CD4-positive, alpha-beta T cell (primary cell): ENCODE measurements at regions not wholly inside any gene's neighbourhood (a gene's known extent, or its start where the extent isn't known, plus 50 kb on each side); places are given as distances from the start of the nearest gene placed in this dataset.
"Not testable (repeated sequence)": the region's sequence is repeated elsewhere in the genome, so short reads cannot be mapped to it uniquely, and the experiment has no call there.

Source experiments
- ATAC-seq: fragments of 200-7000 bp; cut with Tn5 transposase; one replicate; pipeline ENCODE4 v1.10.0; 2022; ENCODE audit warnings: mild to moderate bottlenecking; ENCODE audit not compliant: poor library complexity
- CTCF ChIA-PET: fragments of 350-600 bp; sonication (Branson Sonifier 250); formaldehyde crosslinking; loops from one replicate; lab custom pipeline; 2021; ENCODE audit warnings: antibody characterized with exemption, inconsistent platforms; lab: Charles Lee
- POLR2A ChIA-PET: fragments of 350-600 bp; sonication (Branson Sonifier 250); formaldehyde crosslinking; loops from one replicate; lab custom pipeline; 2021; ENCODE audit warnings: antibody characterized with exemption, inconsistent platforms; lab: Charles Lee
- DNase-seq, 14 experiments: peaks; one replicate each; pipeline ENCODE4 v3.0.0-alpha.2; 2013 to 2020; ENCODE audit warnings: mixed read lengths in 2 of 14
- H3K27ac ChIP-seq, 2 donors: one replicate each; pipeline versions ENCODE4 v1.5.1 to v1.7.0; 2013; ENCODE audit warnings: low read length in 2 of 2, low read depth in 1 of 2, mild to moderate bottlenecking in 1 of 2
- H3K27me3 ChIP-seq, 2 experiments: 1 replicate in 1 of 2; 2 replicates in 1 of 2; pipeline versions ENCODE4 v1.6.1 to v1.7.0; 2013; ENCODE audit warnings: low read length in 2 of 2, control low read depth in 1 of 2, mild to moderate bottlenecking in 1 of 2, moderate library complexity in 1 of 2; ENCODE audit not compliant: insufficient read depth in 2 of 2, control insufficient read depth in 1 of 2
- H3K36me3 ChIP-seq: one replicate; pipeline ENCODE4 v1.6.1; 2013; ENCODE audit warnings: low read length, control low read depth; ENCODE audit not compliant: insufficient read depth
- H3K4me1 ChIP-seq: one replicate; pipeline ENCODE4 v1.6.1; 2013; ENCODE audit warnings: low read length, control low read depth; ENCODE audit not compliant: insufficient read depth
- H3K4me3 ChIP-seq: one replicate; pipeline ENCODE4 v1.5.1; 2013; ENCODE audit warnings: mild to moderate bottlenecking, low read length, moderate library complexity
- H3K9me3 ChIP-seq, 2 experiments: 1 replicate in 1 of 2; 2 replicates in 1 of 2; pipeline versions ENCODE4 v1.6.1 to v1.7.0; 2013; ENCODE audit warnings: low read length in 2 of 2, mild to moderate bottlenecking in 2 of 2, control low read depth in 1 of 2, moderate library complexity in 1 of 2; ENCODE audit not compliant: control insufficient read depth in 1 of 2, insufficient read depth in 1 of 2
- H3K27ac Mint-ChIP-seq: one replicate; pipeline ENCODE4 v1.8.0; 2020; ENCODE audit warnings: mixed read lengths
- H3K27me3 Mint-ChIP-seq: one replicate; pipeline ENCODE4 v1.8.0; 2021; ENCODE audit warnings: mixed read lengths
- H3K36me3 Mint-ChIP-seq: one replicate; pipeline ENCODE4 v1.8.0; 2021; ENCODE audit warnings: low read depth, mixed read lengths
- H3K4me1 Mint-ChIP-seq: one replicate; pipeline ENCODE4 v1.8.0; 2021; ENCODE audit warnings: low read depth, mixed read lengths
- H3K4me3 Mint-ChIP-seq: one replicate; pipeline ENCODE4 v1.8.0; 2020; ENCODE audit warnings: mild to moderate bottlenecking, mixed read lengths
- H3K9me3 Mint-ChIP-seq: one replicate; pipeline ENCODE4 v1.8.0; 2020; ENCODE audit warnings: mixed read lengths
- CTCF ChIP-seq: fragments of 200-600 bp; IDR thresholded peaks from one replicate; pipeline ENCODE4 v1.8.0; 2022; ENCODE audit warnings: antibody characterized with exemption, mild to moderate bottlenecking
- intact Hi-C, 2 experiments: fragments of 100-400 bp; cut with DNase I in 1 of 2; cut with micrococcal nuclease in 1 of 2; formaldehyde crosslinking; loops; one replicate each; pipeline versions ENCODE4 v1.15.1 to v1.9.0; 2023 to 2025; cut with DNase I, micrococcal nuclease

- no peak overlapping the region for H3K4me3 ChIP-seq
- Mint-ChIP-seq H3K4me1 (no peaks in the 10 kb centered on the region), H3K9me3 (peaks cover 4% of the 10 kb centered on the region), H3K27ac (no peak overlapping the region), H3K36me3 (no peaks in the 10 kb centered on the region), H3K27me3 (no peaks in the 10 kb centered on the region), H3K4me3 (no peak overlapping the region)
- no peak for DNase-seq
- H3K4me1 ChIP-seq, result no peaks in the 10 kb centered on the region
- ATAC-seq, result no peak
- TF ChIP-seq CTCF, result no peak
- CTCF ChIA-PET, result no interaction called here
- POLR2A ChIA-PET, result no interaction called here
- intact Hi-C loops, result no loop called here
- H3K27me3 ChIP-seq, result no peaks in the 10 kb centered on the region
- H3K9me3 ChIP-seq, result no peaks in the 10 kb centered on the region
- H3K27ac ChIP-seq, result no peak overlapping the region
- H3K36me3 ChIP-seq, result no peaks in the 10 kb centered on the region
Measured at GRCh38 chr5:152650413-152650812, 245.3 kb upstream of the NMUR2 start.

DNA sequence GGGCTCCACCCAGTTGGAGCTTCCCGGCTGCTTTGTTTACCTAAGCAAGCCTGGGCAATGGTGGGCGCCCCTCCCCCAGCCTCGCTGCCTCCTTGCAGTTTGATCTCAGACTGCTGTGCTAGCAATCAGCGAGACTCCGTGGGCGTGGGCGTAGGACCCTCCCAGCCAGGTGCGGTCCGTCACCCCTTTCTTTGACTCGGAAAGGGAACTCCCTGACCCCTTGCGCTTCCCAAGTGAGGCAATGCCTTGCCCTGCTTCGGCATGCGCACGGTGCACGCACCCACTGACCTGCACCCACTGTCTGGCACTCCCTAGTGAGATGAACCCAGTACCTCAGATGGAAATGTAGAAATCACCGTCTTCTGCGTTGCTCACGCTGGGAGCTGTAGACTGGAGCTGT is 254.4 kb upstream of the NMUR2 start:
- H3K4me3 ChIP-seq, H3K27ac ChIP-seq, H3K4me1 Mint-ChIP-seq, H3K36me3 Mint-ChIP-seq, POLR2A ChIA-PET, H3K4me1 ChIP-seq, H3K27me3 ChIP-seq, H3K36me3 ChIP-seq, H3K27me3 Mint-ChIP-seq, DNase-seq, H3K9me3 Mint-ChIP-seq, intact Hi-C loops, CTCF ChIA-PET, H3K27ac Mint-ChIP-seq, ATAC-seq, H3K9me3 ChIP-seq, H3K4me3 Mint-ChIP-seq: not testable (repeated sequence)

DNA sequence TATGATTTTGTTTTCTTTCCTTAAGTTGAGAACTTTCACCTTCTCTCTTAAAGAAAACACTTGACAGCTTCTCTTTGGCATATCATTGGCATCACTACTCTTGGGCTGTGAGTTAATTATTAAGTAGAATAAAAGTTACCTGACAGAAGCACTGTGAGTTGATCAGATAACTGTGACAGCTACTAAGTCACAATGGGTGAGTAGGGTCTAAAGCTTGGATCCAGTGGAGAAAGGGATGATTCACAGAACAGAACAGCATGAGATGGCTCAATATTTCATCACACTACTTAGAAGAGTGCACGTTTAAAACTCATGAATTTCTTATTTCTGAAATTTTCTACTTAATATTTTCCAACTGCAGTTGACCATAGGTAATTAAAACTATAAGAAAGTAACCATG is 268.5 kb upstream of the NMUR2 start:
- Mint-ChIP-seq H3K27me3 (no peaks in the 10 kb centered on the region), H3K4me3 (no peak overlapping the region), H3K9me3 (no peaks in the 10 kb centered on the region), H3K27ac (no peak overlapping the region), H3K36me3 (no peaks in the 10 kb centered on the region), H3K4me1 (no peaks in the 10 kb centered on the region)
- Histone ChIP-seq H3K4me1 (no peaks in the 10 kb centered on the region), H3K27me3 (no peaks in the 10 kb centered on the region), H3K27ac (no peak overlapping the region), H3K9me3 (no peaks in the 10 kb centered on the region), H3K4me3 (no peak overlapping the region), H3K36me3 (no peaks in the 10 kb centered on the region)
- no peak for ATAC-seq
- no peak for DNase-seq
- POLR2A ChIA-PET, result no interaction called here
- CTCF ChIA-PET, result no interaction called here
- intact Hi-C loops, result no loop called here
- no peak for TF ChIP-seq CTCF

DNA sequence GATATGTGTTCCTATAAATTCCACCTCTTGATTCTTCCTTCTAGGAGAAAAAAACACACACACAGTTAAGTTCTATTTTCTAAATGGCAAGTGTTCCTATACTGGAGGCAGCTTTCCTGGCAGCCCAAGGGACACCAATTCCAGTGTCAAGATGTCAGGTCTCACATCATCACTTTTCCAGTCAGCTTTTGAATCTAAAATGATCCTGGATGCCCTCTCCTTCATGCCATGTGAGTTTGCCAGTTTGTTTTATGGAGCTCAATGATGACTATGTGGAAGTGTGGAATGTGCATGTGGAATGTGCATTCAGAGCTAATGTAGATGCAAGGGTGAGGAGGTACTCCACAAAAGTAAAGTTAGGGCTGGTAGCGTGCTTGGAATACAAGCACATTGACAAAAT is 269.3 kb upstream of the NMUR2 start:
- Histone ChIP-seq H3K4me1 (no peaks in the 10 kb centered on the region), H3K27ac (no peak overlapping the region), H3K9me3 (no peaks in the 10 kb centered on the region), H3K4me3 (no peak overlapping the region), H3K27me3 (no peaks in the 10 kb centered on the region), H3K36me3 (no peaks in the 10 kb centered on the region)
- intact Hi-C loops, result no loop called here
- no peak overlapping the region for H3K27ac Mint-ChIP-seq
- ChIA-PET CTCF (no interaction called here), POLR2A (no interaction called here)
- DNase-seq, result no peak
- H3K4me3 Mint-ChIP-seq, result no peak overlapping the region
- H3K9me3 Mint-ChIP-seq, result no peaks in the 10 kb centered on the region
- TF ChIP-seq CTCF, result no peak
- H3K27me3 Mint-ChIP-seq, result no peaks in the 10 kb centered on the region
- H3K4me1 Mint-ChIP-seq, result no peaks in the 10 kb centered on the region
- ATAC-seq, result no peak
- H3K36me3 Mint-ChIP-seq, result no peaks in the 10 kb centered on the region
